ENCODE measurements at regions not wholly inside any gene's neighbourhood (a gene's known extent, or its start where the extent isn't known, plus 50 kb on each side); places are given as distances from the start of the nearest gene placed in this dataset.

- TF ChIP-seq CTCF (conservative IDR thresholded peaks at IDR 0.05; ENCODE audit: low read depth in 2 of 2) (no peak), STAT1 (IDR thresholded peaks at IDR 0.05; ENCODE audit: unreplicated experiment) (no peak), EZH2phosphoT487 (IDR thresholded peaks at IDR 0.05; ENCODE audit: unreplicated experiment) (no peak), EZH2 (IDR thresholded peaks at IDR 0.05; ENCODE audit: low read depth, unreplicated experiment) (no peak), REST (IDR thresholded peaks at IDR 0.05; ENCODE audit: unreplicated experiment) (no peak), NANOG (IDR thresholded peaks at IDR 0.05; ENCODE audit: borderline replicate concordance) (no peak), CREB1 (CRISPR knock-in tag; IDR thresholded peaks at IDR 0.05; ENCODE audit: low read depth) (no peak), POLR2AphosphoS5 (IDR thresholded peaks at IDR 0.05; ENCODE audit: low read depth) (no peak), JUNB (IDR thresholded peaks at IDR 0.05; ENCODE audit: unreplicated experiment) (no peak)
Measured at GRCh38 chr1:157292809-157293564, 154.8 kb upstream of the ETV3 start.
